ENCODE measurements at regions not wholly inside any gene's neighbourhood (a gene's known extent, or its start where the extent isn't known, plus 50 kb on each side); places are given as distances from the start of the nearest gene placed in this dataset.

DNA sequence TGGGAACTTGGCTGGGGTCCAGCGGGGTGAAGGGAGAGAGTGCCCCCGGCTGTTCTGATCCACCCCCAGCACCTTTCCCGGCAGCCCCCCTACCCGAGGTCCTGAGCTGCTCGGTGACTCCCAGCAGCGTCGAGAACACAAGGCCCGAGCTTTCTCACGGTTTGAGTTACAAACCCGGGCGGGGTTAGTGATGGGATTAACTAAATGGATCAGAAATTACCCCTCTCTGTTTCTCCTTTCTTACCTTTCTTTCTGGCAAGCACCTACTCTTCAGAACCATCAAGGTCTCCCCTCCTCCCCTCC, 139.4 kb upstream of the GPC1 start:
- ATAC-seq (no peak), DNase-seq (no peak)
- no peak for TF ChIP-seq POLR2A (IDR thresholded peaks at IDR 0.05)
- TF ChIP-seq, protein P1, sequence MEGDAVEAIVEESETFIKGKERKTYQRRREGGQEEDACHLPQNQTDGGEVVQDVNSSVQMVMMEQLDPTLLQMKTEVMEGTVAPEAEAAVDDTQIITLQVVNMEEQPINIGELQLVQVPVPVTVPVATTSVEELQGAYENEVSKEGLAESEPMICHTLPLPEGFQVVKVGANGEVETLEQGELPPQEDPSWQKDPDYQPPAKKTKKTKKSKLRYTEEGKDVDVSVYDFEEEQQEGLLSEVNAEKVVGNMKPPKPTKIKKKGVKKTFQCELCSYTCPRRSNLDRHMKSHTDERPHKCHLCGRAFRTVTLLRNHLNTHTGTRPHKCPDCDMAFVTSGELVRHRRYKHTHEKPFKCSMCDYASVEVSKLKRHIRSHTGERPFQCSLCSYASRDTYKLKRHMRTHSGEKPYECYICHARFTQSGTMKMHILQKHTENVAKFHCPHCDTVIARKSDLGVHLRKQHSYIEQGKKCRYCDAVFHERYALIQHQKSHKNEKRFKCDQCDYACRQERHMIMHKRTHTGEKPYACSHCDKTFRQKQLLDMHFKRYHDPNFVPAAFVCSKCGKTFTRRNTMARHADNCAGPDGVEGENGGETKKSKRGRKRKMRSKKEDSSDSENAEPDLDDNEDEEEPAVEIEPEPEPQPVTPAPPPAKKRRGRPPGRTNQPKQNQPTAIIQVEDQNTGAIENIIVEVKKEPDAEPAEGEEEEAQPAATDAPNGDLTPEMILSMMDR (IDR thresholded peaks at IDR 0.05 in 4 of 5, conservative IDR thresholded peaks at IDR 0.05 in 1 of 5), result no peak
- Histone ChIP-seq H3K36me3 (no peaks in the 10 kb centered on the region), H3K27ac (no peak overlapping the region), H3K9me3 (no peaks in the 10 kb centered on the region), H3K4me1 (peaks cover 16 to 25% of the 10 kb centered on the region in 2 donors), H3K4me3 (no peak overlapping the region), H3K27me3 (no peaks in the 10 kb centered on the region)
- intact Hi-C loops (cut with DNase I; ENCODE audit: low total_unique reads), result no loop called here
- in situ Hi-C loops (cut with MboI; ENCODE audit: low sequenced_read_pairs in 4 of 4), result no loop called here

- no peaks in the 10 kb centered on the region for H3K36me3 ChIP-seq
- H3K9me3 ChIP-seq, result no peaks in the 10 kb centered on the region
- intact Hi-C loops (cut with DNase I; ENCODE audit: low total_unique reads), result no loop called here
- in situ Hi-C loops (cut with MboI; ENCODE audit: low sequenced_read_pairs in 4 of 4), result no loop called here
- TF ChIP-seq POLR2A (IDR thresholded peaks at IDR 0.05), result no peak
- TF ChIP-seq, protein P1 (IDR thresholded peaks at IDR 0.05 in 4 of 5, conservative IDR thresholded peaks at IDR 0.05 in 1 of 5), result no peak
- no peak overlapping the region for H3K27ac ChIP-seq
- ATAC-seq, result no peak
- H3K4me3 ChIP-seq, result no peak overlapping the region
- no peak for DNase-seq
- no peaks in the 10 kb centered on the region for H3K27me3 ChIP-seq
- peaks cover 16 to 25% of the 10 kb centered on the region in 2 donors for H3K4me1 ChIP-seq
Measured at GRCh38 chr2:240296476-240297255, 138.8 kb upstream of the GPC1 start.

DNA sequence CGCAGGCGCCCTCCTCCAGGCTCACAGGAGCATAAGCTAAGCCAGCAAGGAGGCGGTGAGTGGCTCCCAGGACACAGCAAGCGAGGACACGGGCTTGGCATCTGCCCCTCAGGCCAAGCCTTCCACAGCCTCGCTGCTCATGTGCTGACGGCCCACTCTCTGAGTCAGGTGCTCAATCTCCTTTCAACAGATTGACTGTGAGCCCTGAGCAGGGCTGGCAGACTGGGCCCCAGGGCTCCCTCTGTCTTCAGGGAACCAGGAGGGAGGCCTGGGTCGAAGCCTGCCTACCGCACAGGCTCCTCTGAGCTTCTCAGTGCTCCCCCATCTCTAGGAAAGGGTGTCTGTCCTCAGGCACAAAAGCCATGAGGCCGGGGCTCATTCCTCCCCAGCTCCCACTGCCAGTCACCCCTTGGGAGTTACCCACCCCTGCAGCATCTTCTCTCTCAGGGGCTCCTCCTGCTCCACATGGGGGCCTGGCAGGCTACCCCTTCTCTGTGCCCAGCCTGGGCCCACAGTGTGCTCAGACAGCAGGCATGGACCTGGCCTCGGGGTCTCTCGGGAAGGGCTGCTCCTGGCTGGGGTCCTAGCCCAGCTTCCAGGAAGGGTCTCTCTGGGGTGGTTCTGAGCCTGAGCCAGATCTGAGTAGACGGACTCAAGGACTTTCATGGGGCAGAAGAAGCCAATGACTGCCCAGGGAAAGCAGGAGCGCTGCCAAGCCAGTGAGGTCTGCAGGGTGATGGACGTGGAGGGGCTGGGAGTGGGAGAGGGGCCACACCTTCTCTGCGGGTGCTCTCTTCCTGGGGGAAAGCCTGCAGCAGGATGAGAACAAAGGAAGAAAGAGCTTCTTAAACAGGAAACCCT, 138.0 kb upstream of the GPC1 start:
- ATAC-seq (peak in 1 of 2 donors; percentile 32), DNase-seq (peak in 1 of 2 donors; percentile 46)
- H3K27ac ChIP-seq, result no peak overlapping the region
- intact Hi-C loops (cut with DNase I; ENCODE audit: low total_unique reads) (no loop called here), in situ Hi-C loops (cut with MboI; ENCODE audit: low sequenced_read_pairs in 4 of 4) (no loop called here)
- H3K27me3 ChIP-seq, result no peaks in the 10 kb centered on the region
- H3K4me3 ChIP-seq, result no peak overlapping the region
- peaks cover 16 to 25% of the 10 kb centered on the region in 2 donors for H3K4me1 ChIP-seq
- TF ChIP-seq, protein P1 (IDR thresholded peaks at IDR 0.05 in 4 of 5, conservative IDR thresholded peaks at IDR 0.05 in 1 of 5), result peak in 2 of 5 experiments; percentile 16 to 32
- TF ChIP-seq POLR2A (IDR thresholded peaks at IDR 0.05), result no peak
- no peaks in the 10 kb centered on the region for H3K9me3 ChIP-seq
- no peaks in the 10 kb centered on the region for H3K36me3 ChIP-seq

DNA sequence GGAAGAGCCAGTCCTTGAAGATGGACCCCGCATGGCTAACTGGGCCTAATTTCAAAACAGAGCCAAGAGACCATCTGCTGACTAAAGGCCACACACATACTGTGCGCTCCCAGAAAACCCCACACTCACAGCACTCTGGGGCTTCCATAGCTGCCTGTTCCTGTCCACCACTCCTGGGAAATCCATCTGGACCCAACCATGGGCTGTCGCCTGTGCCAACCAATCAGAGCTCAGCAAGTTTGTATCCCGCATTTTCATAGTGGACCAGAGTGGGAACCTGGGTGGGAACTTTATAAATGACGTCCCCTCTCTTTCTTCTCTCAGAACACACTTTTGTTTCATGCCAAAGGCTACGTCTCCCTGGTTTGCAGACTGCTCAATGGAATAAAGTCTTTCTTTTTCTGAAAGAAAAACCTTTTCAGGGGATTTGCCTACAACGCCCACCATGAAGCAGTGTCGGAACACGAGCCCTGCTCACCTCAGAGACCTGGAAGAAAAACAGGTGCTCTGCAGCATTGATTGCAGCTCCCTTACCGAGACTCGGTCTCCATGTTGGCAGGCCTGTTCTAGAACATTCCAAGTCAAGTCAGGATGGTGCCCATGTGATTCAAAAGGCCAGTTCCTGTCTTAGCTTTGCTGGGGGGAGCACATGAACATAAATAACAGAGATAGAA, 137.2 kb upstream of the GPC1 start:
- no peak for DNase-seq
- TF ChIP-seq POLR2A (IDR thresholded peaks at IDR 0.05), result no peak
- TF ChIP-seq, protein P1 (IDR thresholded peaks at IDR 0.05 in 4 of 5, conservative IDR thresholded peaks at IDR 0.05 in 1 of 5), result no peak

More for the DNA sequence above, 137.2 kb upstream of the GPC1 start:
- H3K27ac ChIP-seq, result no peak overlapping the region
- H3K27me3 ChIP-seq, result no peaks in the 10 kb centered on the region
- no peaks in the 10 kb centered on the region for H3K9me3 ChIP-seq
- H3K4me3 ChIP-seq, result no peak overlapping the region
- ATAC-seq, result no peak
- in situ Hi-C loops (cut with MboI; ENCODE audit: low sequenced_read_pairs in 4 of 4), result no loop called here
- no peaks in the 10 kb centered on the region for H3K36me3 ChIP-seq
- intact Hi-C loops (cut with DNase I; ENCODE audit: low total_unique reads), result no loop called here
- peaks cover 11 to 18% of the 10 kb centered on the region in 2 donors for H3K4me1 ChIP-seq

Measured in gastrocnemius medialis (tissue), 4 donors.